GM21528 (cell line): ENCODE measurements at regions not wholly inside any gene's neighbourhood (a gene's known extent, or its start where the extent isn't known, plus 50 kb on each side); places are given as distances from the start of the nearest gene placed in this dataset.
A peak's percentile ranks its signal among the peaks of the same experiment; 100 is the strongest.
"Not testable (repeated sequence)": the region's sequence is repeated elsewhere in the genome, so short reads cannot be mapped to it uniquely, and the experiment has no call there.

Experiments
- ATAC-seq: cut with Tn5 transposase; IDR thresholded peaks from one replicate; pipeline ENCODE4 v1.9.1; 2021; ENCODE audit warnings: mild to moderate bottlenecking, moderate library complexity; ENCODE audit not compliant: unreplicated experiment, low FRiP score

- not testable (repeated sequence) for ATAC-seq
Observed at GRCh38 chr9:41019858-41020562, 108.5 kb downstream of the FOXD4L6 start.

DNA sequence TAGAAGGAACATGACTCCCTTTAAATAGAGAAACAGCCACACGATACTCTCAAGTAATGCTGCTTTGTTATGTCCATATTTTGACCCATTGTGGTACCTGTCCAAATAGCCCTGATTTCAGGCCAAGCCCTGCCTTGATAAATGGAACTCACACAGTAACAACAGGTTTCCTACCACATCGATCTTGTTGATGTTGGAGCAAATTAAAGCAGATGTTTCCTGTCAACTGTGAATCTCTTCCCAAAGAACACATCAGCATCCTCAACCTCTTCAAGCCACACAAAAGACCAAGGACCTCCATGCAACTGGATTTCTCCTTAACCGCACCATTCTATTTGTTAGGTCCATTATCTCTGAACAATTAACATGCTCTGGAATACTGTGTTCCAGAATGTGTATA, 109.5 kb downstream of the FOXD4L6 start:
- ATAC-seq: not testable (repeated sequence)

GRCh38 chr9:41016699-41017098, 111.8 kb downstream of the FOXD4L6 start:
- not testable (repeated sequence) for ATAC-seq

- ATAC-seq: not testable (repeated sequence)
Observed at GRCh38 chr9:40999952-41000700, 128.4 kb downstream of the FOXD4L6 start.

DNA sequence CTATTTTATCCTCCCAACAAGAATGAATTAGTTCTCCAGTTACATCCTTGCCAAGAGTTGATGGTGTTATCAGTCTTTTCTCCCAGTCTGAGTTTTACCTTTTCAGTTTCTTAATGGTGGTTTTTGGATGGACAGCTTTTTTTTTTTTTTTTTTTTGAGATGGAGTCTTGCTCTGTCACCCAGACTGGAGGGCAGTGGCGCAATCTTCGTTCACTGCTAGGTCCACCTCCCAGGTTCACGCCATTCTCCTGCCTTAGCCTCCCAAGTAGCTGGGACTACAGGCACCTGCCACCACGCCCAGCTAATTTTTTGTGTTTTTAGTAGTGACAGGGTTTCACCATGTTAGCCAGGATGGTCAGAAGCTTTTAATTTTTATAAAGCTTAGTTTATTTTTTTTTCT, 133.0 kb downstream of the FOXD4L6 start:
- not testable (repeated sequence) for ATAC-seq

DNA sequence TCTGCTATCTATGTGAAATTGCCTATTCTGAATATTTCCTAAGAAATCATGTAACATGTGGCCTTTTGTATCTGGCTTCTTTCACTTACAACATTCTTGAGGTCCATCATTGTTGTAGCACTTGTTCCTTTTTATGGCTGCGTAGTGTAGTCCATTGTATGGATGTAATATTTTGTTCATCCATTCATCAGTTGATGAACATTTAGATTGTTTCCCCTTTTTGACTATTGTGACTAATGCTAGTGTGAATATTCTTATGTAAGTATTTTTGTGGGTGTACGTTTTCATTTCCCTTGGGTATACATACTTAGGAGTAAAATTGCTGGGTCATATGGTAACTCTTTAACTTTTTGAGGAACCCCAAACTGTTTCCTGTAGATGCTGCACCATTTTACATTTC, 134.6 kb downstream of the FOXD4L6 start:
- ATAC-seq: not testable (repeated sequence)

- not testable (repeated sequence) for ATAC-seq
Observed at GRCh38 chr9:40993375-40993774, 135.1 kb downstream of the FOXD4L6 start.

- ATAC-seq: peak; percentile 45
Observed at GRCh38 chr9:40992472-40992821, 136.0 kb downstream of the FOXD4L6 start.

DNA sequence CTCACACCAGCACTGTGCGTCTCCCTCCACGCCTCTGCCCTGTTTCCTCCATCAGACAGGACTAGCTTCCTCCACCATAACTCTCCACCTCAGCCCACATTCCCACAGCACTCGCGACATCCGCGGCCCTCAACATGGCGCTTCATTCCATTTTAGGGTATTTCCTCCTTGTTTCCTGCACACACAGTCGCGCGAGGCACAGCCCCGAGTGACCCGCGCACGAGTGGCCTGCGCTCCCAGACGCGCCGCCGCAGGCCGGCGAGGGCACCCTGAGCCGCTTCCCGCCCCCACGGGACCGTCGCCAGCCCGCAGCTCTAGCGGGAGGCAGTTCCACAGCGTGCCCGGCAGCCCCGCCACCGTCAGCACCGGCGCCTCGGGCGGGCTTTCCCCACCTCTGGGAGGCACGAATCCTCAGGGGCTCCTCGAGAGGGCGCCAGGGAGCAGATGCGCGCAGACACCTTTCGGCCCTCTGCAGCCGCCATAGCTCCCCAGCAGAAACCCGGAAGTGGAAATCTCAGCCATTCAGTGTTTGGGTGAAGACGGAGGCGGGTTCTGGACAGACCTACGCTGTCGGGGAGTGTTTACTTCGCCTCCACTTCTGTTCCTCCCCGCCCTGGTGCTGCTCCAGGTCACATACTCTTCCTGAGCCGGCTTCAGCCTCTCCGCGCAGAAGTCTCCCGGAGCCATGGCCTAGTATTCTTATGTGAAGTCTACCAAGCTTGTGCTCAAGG, 136.6 kb downstream of the FOXD4L6 start:
- peak; percentile 100 for ATAC-seq

DNA sequence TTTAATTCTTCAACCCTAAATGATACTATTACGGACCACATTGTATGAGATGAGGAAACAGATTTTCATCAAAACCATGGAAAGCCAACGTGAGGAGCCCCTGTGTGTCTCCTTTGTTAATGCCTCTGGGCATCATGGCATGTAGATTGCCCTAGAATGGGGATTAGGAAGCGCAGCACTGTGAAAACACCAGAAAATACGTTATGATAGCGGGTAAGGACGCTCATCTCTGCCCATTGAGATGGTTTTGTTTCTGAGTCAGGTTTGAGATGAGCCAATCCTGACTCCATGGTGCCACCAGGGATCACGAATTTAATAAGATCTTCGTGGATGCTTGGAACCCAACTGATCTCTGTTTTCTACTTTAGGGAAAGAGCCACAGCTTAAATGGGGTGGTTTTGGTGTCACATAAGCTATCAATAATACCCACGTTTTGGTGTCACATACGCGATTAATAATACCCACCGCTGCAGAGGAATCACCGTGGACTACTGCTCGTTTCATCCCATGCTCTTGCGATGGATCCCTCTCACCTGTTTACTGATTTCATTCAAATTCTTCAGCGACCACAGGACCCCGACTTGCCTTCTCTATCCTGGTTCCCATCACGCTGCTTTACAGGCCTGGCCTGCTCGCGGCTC, 137.3 kb downstream of the FOXD4L6 start:
- not testable (repeated sequence) for ATAC-seq

DNA sequence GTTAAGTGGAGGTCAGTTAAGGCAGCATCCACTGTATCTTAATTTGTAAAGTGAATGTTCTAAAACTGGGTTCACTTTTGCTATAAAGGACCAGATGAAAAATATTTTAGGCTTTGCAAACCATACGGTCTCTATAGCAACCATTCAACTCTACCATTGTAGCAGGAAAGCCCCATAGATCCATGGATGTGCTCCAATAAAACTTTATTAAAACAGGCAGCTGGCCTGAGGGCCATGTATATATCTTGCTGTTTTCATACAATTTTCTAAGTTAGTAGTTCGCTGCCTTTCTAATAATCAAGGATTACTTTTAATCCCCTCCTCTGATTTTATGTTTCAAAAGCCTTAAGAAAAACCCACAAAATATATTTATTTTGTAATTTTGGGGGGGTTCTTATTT, 142.1 kb downstream of the FOXD4L6 start:
- ATAC-seq: not testable (repeated sequence)

DNA sequence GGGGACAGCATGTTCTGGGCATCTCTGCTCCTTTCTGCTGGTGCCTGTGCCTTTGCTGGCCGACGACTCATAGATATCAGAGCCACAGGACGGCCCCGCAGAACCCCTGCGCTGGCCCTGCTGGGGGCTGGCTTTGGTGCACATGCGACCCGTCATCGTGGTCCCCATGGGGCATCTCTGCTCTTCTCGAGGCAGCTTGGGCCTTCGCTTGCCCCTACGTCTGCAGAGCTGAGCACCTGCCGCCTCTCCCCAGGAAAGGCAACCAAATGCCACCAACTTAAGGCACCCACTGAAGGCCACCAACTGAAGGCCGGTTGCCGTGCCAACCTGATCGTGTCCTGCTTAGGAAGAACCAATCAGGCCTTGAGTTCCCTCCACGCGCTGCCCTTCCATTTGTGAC, 153.1 kb downstream of the FOXD4L6 start:
- not testable (repeated sequence) for ATAC-seq

DNA sequence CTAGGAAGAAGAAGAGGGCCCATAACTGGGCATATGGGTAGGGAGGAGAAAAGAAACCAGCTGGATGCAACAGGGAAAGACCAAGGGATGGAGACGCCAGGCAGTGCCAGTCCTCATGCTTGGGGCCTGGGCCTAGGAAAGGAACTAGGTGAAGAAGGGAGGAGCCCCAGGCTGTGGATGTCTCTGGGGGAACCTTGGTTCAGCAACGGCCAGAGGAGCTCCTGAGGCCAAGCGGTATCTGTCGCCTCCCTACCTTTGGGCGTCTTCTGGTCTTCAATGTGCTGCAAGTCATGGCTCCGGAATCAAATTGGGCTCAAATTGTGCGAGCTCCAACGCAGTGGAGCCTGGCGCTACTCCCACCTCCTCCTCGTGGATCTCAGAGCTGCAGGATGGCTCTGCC, 153.6 kb downstream of the FOXD4L6 start:
- ATAC-seq: not testable (repeated sequence)

DNA sequence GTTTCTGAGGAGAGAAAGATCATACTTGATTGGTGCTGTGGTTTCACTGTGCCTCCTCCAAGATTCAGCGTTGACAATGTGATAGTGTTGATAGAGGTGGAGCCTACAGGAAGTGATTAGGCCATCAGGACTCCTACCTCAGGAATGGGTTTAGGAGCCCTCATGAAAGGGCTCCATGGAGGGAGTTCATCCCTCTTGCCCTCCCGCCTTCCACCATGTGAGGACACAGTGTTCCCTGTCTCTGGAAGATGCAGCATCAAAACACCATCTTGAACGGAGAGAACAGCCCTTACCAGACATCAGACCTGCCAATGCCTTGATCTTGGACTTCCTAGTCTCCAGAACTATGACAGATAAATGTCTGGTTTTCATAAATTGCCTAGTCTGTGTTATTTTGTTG, 156.7 kb downstream of the FOXD4L6 start:
- not testable (repeated sequence) for ATAC-seq

DNA sequence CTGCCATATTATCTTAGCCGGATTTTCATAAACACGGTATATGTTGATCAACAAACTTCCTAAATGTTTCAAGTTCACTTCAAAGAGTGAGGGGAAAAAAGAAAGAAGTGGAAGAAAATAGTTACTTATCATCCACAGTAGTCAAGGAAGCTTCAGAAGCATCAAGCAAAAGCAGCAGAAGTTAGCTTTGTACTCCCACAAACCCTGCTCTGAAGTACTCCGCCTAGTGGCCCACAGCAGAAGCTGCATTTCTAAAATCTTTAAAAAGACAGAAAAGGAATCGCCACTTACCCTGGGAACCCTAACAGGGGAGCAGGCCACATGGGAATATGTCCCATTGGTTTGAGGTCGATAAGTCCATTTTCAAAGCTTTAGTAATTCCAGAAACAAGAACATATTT, 158.1 kb downstream of the FOXD4L6 start:
- ATAC-seq: not testable (repeated sequence)

GRCh38 chr9:40962461-40962860, 166.0 kb downstream of the FOXD4L6 start:
- not testable (repeated sequence) for ATAC-seq

- not testable (repeated sequence) for ATAC-seq
Observed at GRCh38 chr9:40951876-40952494, 176.5 kb downstream of the FOXD4L6 start.

DNA sequence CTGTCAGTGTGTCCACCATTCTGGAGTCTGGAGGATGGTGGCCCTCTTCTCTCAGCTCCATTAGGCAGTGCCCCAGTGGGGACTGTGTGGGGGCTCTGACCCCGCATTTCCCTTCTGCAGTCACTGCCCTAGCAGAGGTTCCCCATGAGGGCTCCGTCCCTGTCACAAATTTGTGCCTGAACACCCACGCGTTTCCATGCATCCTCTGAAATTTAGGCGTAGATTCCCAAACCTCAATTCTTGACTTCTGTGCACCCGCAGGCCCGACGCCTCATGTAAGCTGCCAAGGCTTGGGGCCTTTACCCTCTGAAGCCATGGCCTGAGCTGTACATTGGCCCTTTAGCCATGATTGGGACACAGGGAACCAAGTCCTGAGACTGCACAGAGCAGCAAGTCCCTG, 182.3 kb downstream of the FOXD4L6 start:
- ATAC-seq: not testable (repeated sequence)

DNA sequence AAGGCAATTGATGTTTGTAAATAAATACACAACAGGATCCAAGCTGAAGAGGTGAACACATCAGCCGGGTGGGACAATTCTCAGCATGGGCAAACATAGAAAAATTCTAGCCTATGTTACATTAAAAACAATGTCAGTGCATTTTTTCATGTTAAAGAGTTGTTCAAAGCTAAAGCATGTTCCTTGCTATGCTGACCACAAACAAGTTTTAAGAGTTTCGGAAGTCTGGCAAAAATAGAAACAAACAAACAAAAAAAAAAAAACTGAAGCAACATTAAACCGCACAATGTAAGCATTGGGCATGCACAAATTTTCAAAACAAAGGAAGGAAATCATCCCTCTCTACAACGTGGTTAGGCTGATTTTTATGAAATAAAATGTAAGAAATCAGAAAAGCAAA, 185.8 kb downstream of the FOXD4L6 start:
- ATAC-seq: not testable (repeated sequence)

DNA sequence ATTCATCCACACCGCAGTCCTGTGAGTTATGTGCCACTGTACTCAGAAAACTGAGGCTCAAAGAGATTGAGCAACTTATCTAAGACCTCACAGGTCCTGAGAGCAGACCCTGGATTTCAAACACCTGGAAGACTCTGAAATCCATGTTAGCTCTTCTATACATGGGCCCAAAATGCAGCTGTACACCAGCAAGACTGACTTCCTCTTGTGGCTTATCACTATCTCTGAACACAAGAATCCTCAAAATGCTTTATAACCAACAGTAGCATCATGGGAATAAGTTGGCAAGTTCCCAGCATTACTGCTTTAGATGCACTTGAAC, 188.6 kb downstream of the FOXD4L6 start:
- not testable (repeated sequence) for ATAC-seq
